ENCODE measurements at regions not wholly inside any gene's neighbourhood (a gene's known extent, or its start where the extent isn't known, plus 50 kb on each side); places are given as distances from the start of the nearest gene placed in this dataset.
"Not testable (repeated sequence)": the region's sequence is repeated elsewhere in the genome, so short reads cannot be mapped to it uniquely, and the experiment has no call there.

GRCh38 chr12:61044766-61045165, 1215.4 kb upstream of the USP15 start:
- DNase-seq (ENCODE audit: low spot score), result no peak

DNA sequence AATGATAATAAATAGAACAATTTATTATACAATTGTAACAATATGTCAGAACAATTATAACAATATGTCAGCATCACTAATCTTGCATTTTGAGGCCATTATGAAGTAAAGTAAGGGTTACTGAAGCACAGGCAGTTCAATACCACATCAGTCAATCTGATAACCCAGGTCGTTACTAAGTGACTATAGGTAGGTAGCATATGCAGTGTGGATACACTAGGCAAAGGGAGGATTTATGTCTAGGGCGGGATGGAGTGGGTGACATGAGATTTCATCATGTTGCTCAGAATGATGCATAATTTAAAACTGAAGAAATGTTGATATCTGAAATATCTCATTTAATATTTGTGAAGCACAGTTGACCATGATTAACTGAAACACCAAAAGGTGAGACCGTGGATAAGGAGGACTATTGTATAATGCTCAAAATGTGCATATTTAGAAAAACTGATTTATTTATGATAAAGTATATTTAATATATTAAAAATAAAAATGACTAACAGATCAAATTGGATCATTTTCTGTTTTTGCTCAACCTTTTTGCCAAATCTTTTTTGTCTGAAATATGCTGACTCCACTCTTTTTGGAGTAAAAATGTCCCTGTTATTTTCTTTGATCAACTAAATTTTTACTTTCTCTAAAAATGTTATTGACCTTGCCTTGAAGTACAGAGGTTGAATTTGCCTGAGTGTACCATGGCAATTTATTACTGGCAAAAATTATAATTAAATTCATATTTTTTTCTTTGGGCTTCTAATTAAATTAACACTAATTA, 1189.4 kb upstream of the USP15 start:
- no peak for DNase-seq (ENCODE audit: low spot score)

- DNase-seq (ENCODE audit: low spot score), result no peak
Observed at GRCh38 chr12:61072717-61073116, 1187.5 kb upstream of the USP15 start.

GRCh38 chr12:61095111-61095510, 1165.1 kb upstream of the USP15 start:
- no peak for DNase-seq (ENCODE audit: low spot score)

GRCh38 chr12:61098031-61098580, 1162.1 kb upstream of the USP15 start:
- DNase-seq (ENCODE audit: low spot score), result no peak

- DNase-seq (ENCODE audit: low spot score), result no peak
Observed at GRCh38 chr12:61107118-61107517, 1153.1 kb upstream of the USP15 start.

DNA sequence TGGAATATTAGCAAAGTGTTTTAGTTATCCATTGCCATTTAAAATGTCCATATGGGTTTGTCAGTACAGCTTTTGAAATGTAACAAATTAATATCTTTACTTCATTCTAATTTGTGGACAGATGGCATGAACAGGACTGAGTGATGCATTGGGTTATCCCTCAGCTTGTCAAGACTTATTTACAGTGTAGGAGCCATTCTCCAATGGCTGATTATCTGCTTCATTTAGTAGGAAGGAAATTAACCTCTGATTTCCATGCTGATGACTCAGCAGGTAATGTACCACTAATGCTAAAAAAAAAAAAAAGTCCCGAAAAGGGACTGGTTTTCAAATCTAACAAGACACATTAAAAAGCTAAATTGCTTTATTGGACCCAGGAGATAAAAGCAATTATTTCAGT, 1149.0 kb upstream of the USP15 start:
- DNase-seq (ENCODE audit: low spot score), result no peak

- no peak for DNase-seq (ENCODE audit: low spot score)
Observed at GRCh38 chr12:61137677-61138414, 1122.4 kb upstream of the USP15 start.

GRCh38 chr12:61138415-61138759, 1121.8 kb upstream of the USP15 start:
- no peak for DNase-seq (ENCODE audit: low spot score)

- DNase-seq (ENCODE audit: low spot score), result no peak
Observed at GRCh38 chr12:61161961-61162360, 1098.2 kb upstream of the USP15 start.

DNA sequence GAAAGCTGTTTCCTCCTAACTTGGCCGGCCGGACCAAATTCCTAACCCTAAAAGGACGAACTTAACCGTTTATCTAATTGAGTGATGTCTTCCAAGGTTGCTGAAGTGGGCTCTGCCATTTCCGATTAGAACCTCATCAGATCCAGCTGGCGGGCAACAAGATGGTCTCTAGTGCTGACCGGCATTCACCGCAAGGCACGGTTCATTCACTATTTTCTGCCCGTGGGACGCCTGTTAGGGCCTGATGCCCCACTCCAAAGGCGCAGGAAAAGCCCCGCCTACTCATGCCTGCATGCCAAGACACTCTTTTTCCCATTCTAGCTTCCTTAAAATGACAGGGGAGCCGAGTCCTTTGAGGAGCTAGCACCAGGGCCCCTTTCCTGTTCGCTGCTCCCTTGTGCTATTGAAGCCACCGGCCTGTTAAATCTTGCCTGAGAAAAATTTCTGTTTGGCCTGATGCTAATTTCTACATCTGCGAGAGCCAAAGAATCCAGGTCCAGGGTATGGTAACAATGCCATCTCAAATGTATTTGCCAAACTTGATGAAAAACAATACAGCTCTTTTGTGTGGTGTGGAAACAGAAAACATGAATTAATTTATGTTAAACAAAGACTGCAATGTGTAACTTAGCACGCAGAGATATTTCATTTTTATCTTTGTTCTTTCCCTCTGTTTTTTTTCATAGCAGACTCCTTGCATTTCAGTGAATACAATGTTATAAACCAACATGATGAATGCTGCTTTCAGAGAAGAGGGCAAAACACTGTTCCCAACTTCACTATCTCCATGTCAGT, 1071.2 kb upstream of the USP15 start:
- no peak for DNase-seq (ENCODE audit: low spot score)

DNA sequence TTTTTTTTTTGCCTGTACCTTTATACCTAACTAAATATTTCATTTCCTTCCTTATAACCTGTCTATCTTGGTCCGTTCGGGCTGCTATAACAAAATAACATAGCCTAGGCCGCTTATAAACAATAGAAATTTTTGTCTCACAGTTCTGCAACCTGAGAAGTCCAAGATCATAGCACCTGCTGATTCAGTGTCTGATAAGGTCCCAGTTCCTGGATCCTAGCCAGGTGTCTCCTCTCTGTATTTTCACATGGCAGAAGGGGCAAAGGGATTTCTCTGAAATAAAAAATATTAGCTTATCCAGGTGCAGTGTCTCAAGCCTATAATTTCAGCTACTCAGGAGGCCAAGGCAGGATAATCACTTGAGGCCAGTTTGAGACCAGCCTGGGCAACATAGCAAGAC, 1046.6 kb upstream of the USP15 start:
- no peak for DNase-seq (ENCODE audit: low spot score)

DNA sequence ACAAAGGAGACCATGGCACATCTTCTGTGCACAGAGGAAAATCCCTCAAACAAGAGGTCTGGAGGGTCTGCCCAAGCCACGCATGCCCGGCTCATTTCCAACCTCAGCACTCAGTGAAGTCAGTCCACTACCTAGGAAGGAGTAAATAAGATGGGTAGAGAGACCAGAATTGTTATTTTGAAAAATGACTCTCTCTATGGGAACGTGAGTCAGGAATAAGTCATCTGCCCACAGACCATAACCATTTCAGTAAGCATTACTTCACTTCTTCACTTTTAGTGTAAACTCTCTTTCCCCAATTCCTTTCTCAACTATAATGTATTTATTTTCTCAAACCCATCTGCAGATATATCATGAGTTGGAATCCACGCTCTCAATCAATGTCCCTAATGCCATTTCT, 1039.9 kb upstream of the USP15 start:
- no peak for DNase-seq (ENCODE audit: low spot score)

GRCh38 chr12:61232040-61232439, 1028.2 kb upstream of the USP15 start:
- no peak for DNase-seq (ENCODE audit: low spot score)

DNA sequence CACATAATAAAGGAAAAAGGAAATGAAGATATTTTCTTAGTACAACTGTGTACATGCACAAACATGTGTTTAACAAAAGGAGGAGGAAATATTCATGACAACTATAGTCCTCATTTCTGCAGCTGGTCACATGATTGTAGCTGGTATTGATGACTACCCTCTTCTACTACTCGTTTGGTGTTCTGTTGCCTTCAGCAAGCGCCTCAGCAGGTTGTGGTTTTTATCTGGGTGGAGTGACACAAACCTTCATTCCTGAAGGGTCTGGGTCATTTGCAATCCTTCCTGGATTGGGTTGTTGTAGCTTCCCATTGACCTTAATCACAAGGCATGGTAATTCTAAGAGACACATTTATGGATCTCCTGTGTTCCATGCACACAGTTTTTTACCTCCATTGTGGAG, 1009.9 kb upstream of the USP15 start:
- no peak for DNase-seq (ENCODE audit: low spot score)

GRCh38 chr12:61251076-61251475, 1009.1 kb upstream of the USP15 start:
- DNase-seq (ENCODE audit: low spot score), result no peak

DNA sequence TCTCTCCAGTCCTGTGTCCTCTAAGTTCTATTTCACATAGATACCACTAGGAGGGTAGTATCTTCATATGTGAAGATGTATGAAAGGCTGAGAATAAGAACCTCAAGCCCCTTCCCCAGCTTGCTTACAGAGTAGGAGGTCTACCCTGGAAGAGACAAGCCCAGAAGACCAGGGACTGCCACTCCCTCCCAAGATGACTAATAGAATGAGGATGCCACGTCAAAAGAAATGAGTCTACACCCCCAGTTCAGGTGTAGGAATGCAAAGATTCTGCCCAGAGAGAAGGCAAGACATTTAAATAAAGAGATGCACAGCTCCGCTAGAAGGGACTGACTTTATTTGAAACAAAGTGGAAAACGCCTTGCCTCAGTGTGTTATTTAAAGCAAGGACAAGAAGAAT, 1006.0 kb upstream of the USP15 start:
- DNase-seq (ENCODE audit: low spot score), result no peak

- DNase-seq (ENCODE audit: low spot score), result not testable (repeated sequence)
Observed at GRCh38 chr12:61264294-61264693, 995.9 kb upstream of the USP15 start.

DNA sequence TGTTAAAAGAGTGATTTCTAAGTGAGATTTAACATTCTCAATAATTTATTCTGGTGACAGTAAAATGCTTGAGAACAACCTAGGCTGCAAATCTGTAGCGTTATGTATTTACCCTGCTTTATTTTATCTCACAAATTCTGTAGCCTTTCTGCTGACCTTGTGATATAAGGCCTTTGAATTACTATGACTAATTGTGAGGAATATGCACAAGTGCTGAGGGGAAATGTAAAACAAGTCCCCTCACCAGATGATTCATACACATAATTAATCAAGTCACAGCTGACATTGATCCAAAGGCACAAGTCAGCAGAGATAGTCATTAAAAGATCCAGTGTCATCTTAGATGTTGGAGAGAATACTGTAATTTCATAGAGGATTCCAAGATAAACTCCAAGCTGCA, 992.7 kb upstream of the USP15 start:
- DNase-seq (ENCODE audit: low spot score), result no peak

- DNase-seq (ENCODE audit: low spot score), result no peak
Observed at GRCh38 chr12:61272441-61272840, 987.8 kb upstream of the USP15 start.

DNA sequence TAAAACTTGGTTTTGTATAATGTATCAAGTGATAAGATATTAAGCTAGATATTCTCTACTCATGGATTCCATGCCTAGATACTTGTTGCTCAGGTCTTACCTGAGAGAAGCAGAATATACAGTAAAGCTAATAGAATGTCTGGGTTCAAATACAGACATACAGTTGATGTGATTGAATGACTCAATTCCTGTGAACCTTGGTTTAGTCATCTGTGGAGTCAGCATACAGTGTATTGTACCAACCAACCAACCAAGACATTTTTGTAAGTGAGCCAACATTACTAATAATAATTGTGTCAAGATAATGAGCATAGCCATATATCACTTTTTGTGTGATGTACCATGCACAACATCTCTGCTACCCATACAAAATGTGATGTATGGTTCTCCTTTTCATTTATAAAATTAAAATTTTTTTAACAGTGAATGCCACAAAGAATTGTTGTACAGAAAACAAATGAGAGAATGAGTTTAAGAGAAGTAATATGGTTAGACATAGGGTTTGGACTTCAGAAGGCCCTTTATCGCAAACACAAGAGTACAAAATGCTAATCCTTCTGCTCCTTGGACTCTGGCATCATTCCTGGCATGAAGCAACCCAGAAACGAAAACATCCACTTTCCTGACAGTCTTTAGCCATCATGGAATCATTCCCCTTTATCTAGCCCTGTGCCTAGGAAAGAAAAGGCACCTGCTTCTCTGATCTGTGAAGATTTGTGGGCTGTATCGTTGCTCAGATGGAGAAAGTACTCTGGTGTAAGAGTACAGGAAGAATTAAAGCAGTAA, 977.2 kb upstream of the USP15 start:
- DNase-seq (ENCODE audit: low spot score), result no peak

DNA sequence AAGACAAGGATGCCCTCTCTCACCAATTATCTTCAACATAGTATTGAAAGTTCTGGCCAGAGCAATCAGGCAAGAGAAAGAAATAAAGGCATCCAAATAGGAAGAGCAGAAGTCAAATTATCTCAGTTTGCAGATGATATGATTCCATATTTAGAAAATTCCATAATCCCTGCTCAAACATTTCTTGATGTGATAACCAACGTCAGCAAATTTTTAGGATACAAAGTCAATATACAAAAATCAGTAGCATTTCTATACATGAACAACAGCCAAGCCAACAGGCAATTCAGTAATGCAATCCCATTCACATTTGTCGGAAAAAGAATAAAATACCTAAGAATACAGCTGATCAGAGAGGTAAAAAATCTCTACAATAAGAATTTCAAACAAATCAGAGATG, 969.7 kb upstream of the USP15 start:
- no peak for DNase-seq (ENCODE audit: low spot score)
